ENCODE measurements at regions not wholly inside any gene's neighbourhood (a gene's known extent, or its start where the extent isn't known, plus 50 kb on each side); places are given as distances from the start of the nearest gene placed in this dataset.

- Histone ChIP-seq H3K36me3 (ENCODE audit: control insufficient read depth in 2 of 2, insufficient read depth in 1 of 2, low read length in 2 of 2) (no peaks in the 10 kb centered on the region), H3K4me3 (ENCODE audit: low read depth, low read length) (no peak overlapping the region), H3K9me3 (ENCODE audit: control insufficient read depth, insufficient read depth, low read depth, low read length) (no peaks in the 10 kb centered on the region), H3K27ac (ENCODE audit: extremely low read depth, low read depth, low read length) (no peak overlapping the region), H3K4me1 (ENCODE audit: control insufficient read depth, insufficient read depth, low read length) (no peaks in the 10 kb centered on the region)
- TF ChIP-seq ZNF449 (tag by site-specific recombination; IDR thresholded peaks at IDR 0.05) (no peak), ZNF2 (tag by site-specific recombination; IDR thresholded peaks at IDR 0.05) (no peak), ZSCAN4 (tag by site-specific recombination; IDR thresholded peaks at IDR 0.05) (no peak), ZEB2 (tag by site-specific recombination; IDR thresholded peaks at IDR 0.05) (no peak), ZSCAN18 (tag by site-specific recombination; IDR thresholded peaks at IDR 0.05) (no peak), ZNF664 (tag by site-specific recombination; IDR thresholded peaks at IDR 0.05) (no peak)
- ChIA-PET POLR2A (no interaction called here), CTCF (interaction anchor here (0.6 kb wide), 1 partner anchor 162 kb away, joined by 5 read pairs; no protein-coding TSS in a partner anchor)
These were observed 327.2 kb downstream of the MDFIC start for GRCh38 chr7:115249080-115249479.

GRCh38 chr7:115241151-115241550 is 319.3 kb downstream of the MDFIC start:
- CTCF ChIA-PET = no interaction called here
- TF ChIP-seq EGR2 (tag by site-specific recombination; IDR thresholded peaks at IDR 0.05; ENCODE audit: low read depth) (no peak), ZNF529 (tag by site-specific recombination; IDR thresholded peaks at IDR 0.05; ENCODE audit: insufficient replicate concordance) (no peak), ZSCAN23 (tag by site-specific recombination; IDR thresholded peaks at IDR 0.05) (no peak), ZBTB11 (tag by site-specific recombination; conservative IDR thresholded peaks at IDR 0.05; ENCODE audit: low read depth) (no peak), ELK4 (IDR thresholded peaks at IDR 0.05; ENCODE audit: borderline replicate concordance, low read depth, low read length) (no peak), ZNF792 (tag by site-specific recombination; IDR thresholded peaks at IDR 0.05) (no peak), ZBTB8A (tag by site-specific recombination; IDR thresholded peaks at IDR 0.05) (no peak), ZBTB21 (tag by site-specific recombination; IDR thresholded peaks at IDR 0.05) (no peak), KLF17 (tag by site-specific recombination; IDR thresholded peaks at IDR 0.05) (no peak)
- POLR2A ChIA-PET = interaction anchor here (0.6 kb wide), 1 partner anchor 305 kb away, joined by 3 read pairs; no protein-coding TSS in a partner anchor
- H3K9me3 ChIP-seq (ENCODE audit: control insufficient read depth, insufficient read depth, low read depth, low read length) = no peaks in the 10 kb centered on the region
- no peaks in the 10 kb centered on the region for H3K36me3 ChIP-seq (ENCODE audit: control insufficient read depth in 2 of 2, insufficient read depth in 1 of 2, low read length in 2 of 2)
- H3K27ac ChIP-seq (ENCODE audit: extremely low read depth, low read depth, low read length) = no peak overlapping the region
- H3K4me3 ChIP-seq (ENCODE audit: low read depth, low read length) = no peak overlapping the region
- H3K4me1 ChIP-seq (ENCODE audit: control insufficient read depth, insufficient read depth, low read length) = no peaks in the 10 kb centered on the region
